ENCODE measurements at regions not wholly inside any gene's neighbourhood (a gene's known extent, or its start where the extent isn't known, plus 50 kb on each side); places are given as distances from the start of the nearest gene placed in this dataset.

DNA sequence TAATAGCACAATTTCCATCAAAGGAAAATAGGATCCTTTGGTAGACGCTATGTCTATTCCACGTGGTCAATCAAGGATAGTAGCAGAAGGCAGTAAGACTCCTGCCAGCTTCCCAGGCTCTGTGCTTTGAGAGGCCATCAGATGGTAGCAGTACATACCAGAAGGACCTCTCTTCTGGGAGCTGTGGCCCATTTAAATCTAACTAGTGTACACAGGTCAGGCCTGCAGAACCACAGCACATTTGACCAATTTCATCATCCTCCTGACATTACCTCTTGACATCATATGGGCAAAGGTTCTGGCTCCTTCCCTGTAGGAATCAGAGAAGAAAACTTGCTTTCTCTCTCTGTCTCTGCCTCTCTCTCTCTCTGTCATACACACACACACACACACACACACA is 229.6 kb upstream of the HTR2A start:
- dilution Hi-C loops (cut with HindIII; ENCODE audit: low sequenced_read_pairs, unreplicated experiment) (no loop called here), intact Hi-C loops (cut with micrococcal nuclease) (no loop called here), in situ Hi-C loops (cut with MboI; ENCODE audit: low sequenced_read_pairs) (no loop called here)
- ChIA-PET CTCF (interaction anchor here (0.9 kb wide), 1 partner anchor 140 kb away, joined by 3 read pairs; no protein-coding TSS in a partner anchor), POLR2A (ENCODE audit: unreplicated experiment) (no interaction called here)
- ATAC-seq (ENCODE audit: low read depth): no peak; the same call in 1 of the 2 replicates
- H3K9me3 ChIP-seq (ENCODE audit: control insufficient read depth, insufficient read depth, low read length): peaks cover 3% of the 10 kb centered on the region
- no peak overlapping the region for H3K9ac ChIP-seq (ENCODE audit: low read depth, low read length)
- H3K14ac ChIP-seq (replicated peaks; ENCODE audit: low read depth, low read length): no peak overlapping the region
- no peak overlapping the region for H2BK20ac ChIP-seq (ENCODE audit: low read depth, low read length)
- H2AK5ac ChIP-seq (ENCODE audit: low read depth, low read length): no peak overlapping the region
- H3K23ac ChIP-seq (ENCODE audit: low read depth, low read length): no peak overlapping the region
- H4K5ac ChIP-seq (ENCODE audit: low read depth, low read length): no peak overlapping the region
- H4K8ac ChIP-seq (ENCODE audit: low read depth in 2 of 2, low read length in 2 of 2): no peak overlapping the region
- no peak overlapping the region for H3K4me2 ChIP-seq (ENCODE audit: low read depth, low read length)
- no peak overlapping the region for H2AFZ ChIP-seq (replicated peaks; ENCODE audit: low read length, poor library complexity)
- H3K27me3 ChIP-seq (ENCODE audit: control insufficient read depth, insufficient read depth, low read length): no peaks in the 10 kb centered on the region
- no peaks in the 10 kb centered on the region for H3K9me1 ChIP-seq (ENCODE audit: insufficient read depth, low read length)
- WGBS, 2 experiments (ENCODE audit: extremely low coverage in 2 of 2, insufficient read length in 1 of 2): no CpG with 5 or more reads among the region's 2 CpGs
- no peak for DNase-seq
- H2BK120ac ChIP-seq (ENCODE audit: low read depth, low read length): no peak overlapping the region
- H3K4me1 ChIP-seq (ENCODE audit: control insufficient read depth, insufficient read depth, low read length): no peaks in the 10 kb centered on the region
- H3K79me1 ChIP-seq (ENCODE audit: low read depth in 1 of 2, low read length in 2 of 2): no peaks in the 10 kb centered on the region
- H2BK15ac ChIP-seq (ENCODE audit: low read depth, low read length): no peak overlapping the region
- no TSS peak for BruUV-seq (replicated peaks)
- no peak overlapping the region for H3K18ac ChIP-seq (ENCODE audit: low read depth, low read length)
- H3K27ac ChIP-seq (ENCODE audit: insufficient read depth, low read length): no peak overlapping the region
- TF ChIP-seq, protein P1, sequence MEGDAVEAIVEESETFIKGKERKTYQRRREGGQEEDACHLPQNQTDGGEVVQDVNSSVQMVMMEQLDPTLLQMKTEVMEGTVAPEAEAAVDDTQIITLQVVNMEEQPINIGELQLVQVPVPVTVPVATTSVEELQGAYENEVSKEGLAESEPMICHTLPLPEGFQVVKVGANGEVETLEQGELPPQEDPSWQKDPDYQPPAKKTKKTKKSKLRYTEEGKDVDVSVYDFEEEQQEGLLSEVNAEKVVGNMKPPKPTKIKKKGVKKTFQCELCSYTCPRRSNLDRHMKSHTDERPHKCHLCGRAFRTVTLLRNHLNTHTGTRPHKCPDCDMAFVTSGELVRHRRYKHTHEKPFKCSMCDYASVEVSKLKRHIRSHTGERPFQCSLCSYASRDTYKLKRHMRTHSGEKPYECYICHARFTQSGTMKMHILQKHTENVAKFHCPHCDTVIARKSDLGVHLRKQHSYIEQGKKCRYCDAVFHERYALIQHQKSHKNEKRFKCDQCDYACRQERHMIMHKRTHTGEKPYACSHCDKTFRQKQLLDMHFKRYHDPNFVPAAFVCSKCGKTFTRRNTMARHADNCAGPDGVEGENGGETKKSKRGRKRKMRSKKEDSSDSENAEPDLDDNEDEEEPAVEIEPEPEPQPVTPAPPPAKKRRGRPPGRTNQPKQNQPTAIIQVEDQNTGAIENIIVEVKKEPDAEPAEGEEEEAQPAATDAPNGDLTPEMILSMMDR (conservative IDR thresholded peaks at IDR 0.05; ENCODE audit: low read depth, low read length): peak; percentile 18; the same call in 1 of the 2 replicates
- TF ChIP-seq, protein P2, sequence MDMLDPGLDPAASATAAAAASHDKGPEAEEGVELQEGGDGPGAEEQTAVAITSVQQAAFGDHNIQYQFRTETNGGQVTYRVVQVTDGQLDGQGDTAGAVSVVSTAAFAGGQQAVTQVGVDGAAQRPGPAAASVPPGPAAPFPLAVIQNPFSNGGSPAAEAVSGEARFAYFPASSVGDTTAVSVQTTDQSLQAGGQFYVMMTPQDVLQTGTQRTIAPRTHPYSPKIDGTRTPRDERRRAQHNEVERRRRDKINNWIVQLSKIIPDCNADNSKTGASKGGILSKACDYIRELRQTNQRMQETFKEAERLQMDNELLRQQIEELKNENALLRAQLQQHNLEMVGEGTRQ (IDR thresholded peaks at IDR 0.05; ENCODE audit: low read depth, low read length): no peak
- TF ChIP-seq MAFK (IDR thresholded peaks at IDR 0.05; ENCODE audit: low read depth, low read length): no peak
- TF ChIP-seq RCOR1 (IDR thresholded peaks at IDR 0.05; ENCODE audit: insufficient replicate concordance, low read length): no peak
- TF ChIP-seq RAD21 (IDR thresholded peaks at IDR 0.05; ENCODE audit: low read length): peak; percentile 13; the same call in 1 of the 2 replicates
- no peak for TF ChIP-seq CEBPB (IDR thresholded peaks at IDR 0.05; ENCODE audit: low read depth, low read length)
- no peak overlapping the region for H2BK5ac ChIP-seq (ENCODE audit: low read depth, low read length, poor library complexity, severe bottlenecking)
- H3K56ac ChIP-seq (ENCODE audit: extremely low read depth, insufficient read depth, low read length): no peak overlapping the region
- no peaks in the 10 kb centered on the region for H4K20me1 ChIP-seq (ENCODE audit: insufficient read depth, low read length)
- H2AK9ac ChIP-seq (replicated peaks; ENCODE audit: low read depth, low read length, poor library complexity): no peak overlapping the region
- no peak overlapping the region for H3K4ac ChIP-seq (ENCODE audit: low read depth, low read length)
- no peak overlapping the region for H3K4me3 ChIP-seq (ENCODE audit: insufficient read depth, low read depth, low read length)
- no peaks in the 10 kb centered on the region for H3K36me3 ChIP-seq (ENCODE audit: control insufficient read depth, insufficient read depth, low read length)
- H4K91ac ChIP-seq (ENCODE audit: insufficient read depth, low read depth, low read length): no peak overlapping the region
